ENCODE measurements at regions not wholly inside any gene's neighbourhood (a gene's known extent, or its start where the extent isn't known, plus 50 kb on each side); places are given as distances from the start of the nearest gene placed in this dataset.
"Not testable (repeated sequence)": the region's sequence is repeated elsewhere in the genome, so short reads cannot be mapped to it uniquely, and the experiment has no call there.

DNA sequence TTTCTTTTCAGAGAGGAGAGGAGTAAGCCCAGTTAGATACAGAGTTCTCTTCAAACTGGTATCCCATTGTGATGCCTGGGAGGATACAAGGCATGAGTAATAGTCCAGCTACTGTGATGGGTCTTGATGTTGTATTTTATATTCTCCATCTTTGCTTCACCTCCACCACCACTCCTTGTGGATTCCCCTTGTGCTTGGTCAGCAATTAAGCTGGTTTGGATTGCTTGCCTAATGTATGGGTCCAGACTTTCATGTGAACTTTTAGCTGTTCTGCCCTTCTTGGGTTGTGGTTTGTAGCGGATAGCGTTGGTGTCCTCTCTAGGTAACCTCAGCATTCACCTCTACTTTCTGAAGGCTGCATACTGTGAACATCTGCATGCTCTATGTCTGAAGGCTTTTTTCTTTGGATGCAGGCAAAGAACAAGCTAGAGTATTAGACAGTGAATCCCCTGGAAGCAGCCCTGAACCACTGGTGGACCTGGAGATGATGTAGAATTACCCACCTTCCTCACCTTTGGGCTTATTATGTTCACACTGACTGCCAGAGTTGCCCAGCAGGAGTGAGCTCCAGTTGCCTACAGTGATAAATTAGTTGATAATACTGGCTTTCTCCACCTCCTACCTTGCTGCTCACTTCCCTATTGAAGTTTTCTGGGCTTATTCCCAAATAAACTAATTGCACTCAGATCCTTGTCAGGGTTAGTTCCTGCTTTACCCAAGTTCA, 126.5 kb upstream of the MTPN start:
- H3K4me3 Mint-ChIP-seq = no peak overlapping the region
- Histone ChIP-seq H3K4me1 (ENCODE audit: control insufficient read depth in 2 of 2, insufficient read depth in 2 of 2, low read length in 2 of 2) (no peaks in the 10 kb centered on the region), H3K4me3 (ENCODE audit: control extremely low read depth in 1 of 5, extremely low read depth in 1 of 5, insufficient read depth in 1 of 5, low read depth in 2 of 5, low read length in 4 of 5) (no peak overlapping the region), H3K27ac (ENCODE audit: low read length in 2 of 2) (no peak overlapping the region), H3K9me3 (ENCODE audit: control extremely low read depth in 1 of 3, control insufficient read depth in 2 of 3, insufficient read depth in 1 of 3, low read length in 2 of 3) (peaks cover 0 to 3% (median 0%) of the 10 kb centered on the region in 3 donors), H4K20me1 (ENCODE audit: control insufficient read depth, insufficient read depth, low read length, poor library complexity, severe bottlenecking) (no peaks in the 10 kb centered on the region), H3K27me3 (replicated peaks in 1 of 4; ENCODE audit: control extremely low read depth in 1 of 4, control insufficient read depth in 3 of 4, insufficient read depth in 4 of 4, low read length in 3 of 4) (no peaks in the 10 kb centered on the region), H3K79me2 (ENCODE audit: control insufficient read depth, insufficient read depth, low read length) (no peaks in the 10 kb centered on the region), H2AFZ (ENCODE audit: insufficient read depth, low read depth, low read length, poor library complexity, severe bottlenecking) (no peak overlapping the region), H3K36me3 (replicated peaks in 1 of 2; ENCODE audit: control extremely low read depth in 1 of 2, control insufficient read depth in 1 of 2, extremely low read depth in 1 of 2, insufficient read depth in 2 of 2, low read length in 1 of 2) (no peaks in the 10 kb centered on the region), H3K9ac (ENCODE audit: low read length) (no peak overlapping the region), H3K4me2 (replicated peaks; ENCODE audit: low read depth, low read length, poor library complexity, severe bottlenecking) (no peak overlapping the region)
- no CpG with 5 or more reads among the region's 2 CpGs for WGBS (ENCODE audit: insufficient coverage)
- TF ChIP-seq EZH2 (IDR thresholded peaks at IDR 0.05; ENCODE audit: borderline replicate concordance, insufficient read depth, low read depth, low read length, poor library complexity, severe bottlenecking) = no peak
- intact Hi-C loops (cut with micrococcal nuclease) = no loop called here
- ATAC-seq (ENCODE audit: low read depth) = no peak
- H3K27ac Mint-ChIP-seq = no peak overlapping the region
- no peaks in the 10 kb centered on the region for H3K27me3 Mint-ChIP-seq
- ChIA-PET POLR2A (no interaction called here), CTCF (no interaction called here)
- peaks cover 8% of the 10 kb centered on the region for H3K9me3 Mint-ChIP-seq (ENCODE audit: insufficient read depth)
- no peak for DNase-seq
- no peaks in the 10 kb centered on the region for H3K4me1 Mint-ChIP-seq

DNA sequence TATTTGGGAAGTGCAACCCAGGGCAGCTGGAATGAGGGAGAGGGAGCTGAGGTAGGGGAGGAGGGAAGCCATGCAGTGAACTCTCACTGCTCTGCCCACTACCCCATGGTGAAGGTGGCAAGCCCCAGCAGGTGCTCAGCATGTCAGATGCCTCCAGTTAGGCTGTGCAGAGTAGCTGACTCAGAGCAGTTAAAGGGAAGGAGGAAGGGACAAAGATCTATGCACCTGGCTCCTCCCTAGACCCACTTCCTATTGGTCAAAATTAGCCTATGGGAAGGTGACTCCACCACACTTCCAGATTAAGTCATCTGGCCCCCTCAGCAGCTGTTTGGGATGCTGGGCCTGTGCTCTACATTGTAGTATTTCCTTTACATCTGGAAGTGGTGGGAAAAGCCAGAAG, 125.7 kb upstream of the MTPN start:
- no peaks in the 10 kb centered on the region for H3K27me3 Mint-ChIP-seq

DNA sequence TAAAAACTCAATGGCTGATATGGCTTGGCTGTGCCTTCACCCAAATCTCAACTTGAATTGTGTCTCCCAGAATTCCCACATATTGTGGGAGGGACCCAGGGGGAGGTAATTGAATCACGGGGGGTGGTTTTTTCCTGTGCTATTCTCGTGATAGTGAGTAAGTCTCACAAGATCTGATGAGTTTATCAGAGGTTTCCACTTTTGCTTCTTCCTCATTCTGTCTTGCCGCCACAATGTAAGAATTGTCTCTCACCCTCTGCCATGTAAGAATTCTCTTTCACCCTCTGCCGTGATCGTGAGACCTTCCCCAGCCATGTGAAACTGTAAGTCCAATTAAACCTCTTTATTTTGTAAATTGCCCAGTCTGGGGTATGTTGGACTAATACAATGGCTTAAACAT, 115.6 kb upstream of the MTPN start:
- H3K4me1 ChIP-seq (ENCODE audit: control insufficient read depth in 2 of 2, insufficient read depth in 2 of 2, low read length in 2 of 2); H3K9ac ChIP-seq (ENCODE audit: low read length); intact Hi-C loops (cut with micrococcal nuclease); H3K4me3 ChIP-seq (ENCODE audit: control extremely low read depth in 1 of 5, extremely low read depth in 1 of 5, insufficient read depth in 1 of 5, low read depth in 2 of 5, low read length in 4 of 5); H3K27me3 ChIP-seq (replicated peaks in 1 of 4; ENCODE audit: control extremely low read depth in 1 of 4, control insufficient read depth in 3 of 4, insufficient read depth in 4 of 4, low read length in 3 of 4); H3K4me2 ChIP-seq (replicated peaks; ENCODE audit: low read depth, low read length, poor library complexity, severe bottlenecking); CTCF ChIA-PET; H3K36me3 ChIP-seq (replicated peaks in 1 of 2; ENCODE audit: control extremely low read depth in 1 of 2, control insufficient read depth in 1 of 2, extremely low read depth in 1 of 2, insufficient read depth in 2 of 2, low read length in 1 of 2); H3K4me3 Mint-ChIP-seq; ATAC-seq (ENCODE audit: low read depth); H2AFZ ChIP-seq (ENCODE audit: insufficient read depth, low read depth, low read length, poor library complexity, severe bottlenecking); H3K27ac ChIP-seq (ENCODE audit: low read length in 2 of 2); H4K20me1 ChIP-seq (ENCODE audit: control insufficient read depth, insufficient read depth, low read length, poor library complexity, severe bottlenecking); DNase-seq; H3K79me2 ChIP-seq (ENCODE audit: control insufficient read depth, insufficient read depth, low read length); H3K27ac Mint-ChIP-seq; H3K9me3 ChIP-seq (ENCODE audit: control extremely low read depth in 1 of 3, control insufficient read depth in 2 of 3, insufficient read depth in 1 of 3, low read length in 2 of 3); H3K4me1 Mint-ChIP-seq; H3K27me3 Mint-ChIP-seq; H3K9me3 Mint-ChIP-seq (ENCODE audit: insufficient read depth); POLR2A ChIA-PET: not testable (repeated sequence)
- no CpG with 5 or more reads among the region's 5 CpGs for WGBS (ENCODE audit: insufficient coverage)

More for the DNA sequence above, 125.7 kb upstream of the MTPN start:
- peaks cover 0 to 3% (median 0%) of the 10 kb centered on the region in 3 donors for H3K9me3 ChIP-seq (ENCODE audit: control extremely low read depth in 1 of 3, control insufficient read depth in 2 of 3, insufficient read depth in 1 of 3, low read length in 2 of 3)
- H3K4me1 ChIP-seq (ENCODE audit: control insufficient read depth in 2 of 2, insufficient read depth in 2 of 2, low read length in 2 of 2) = no peaks in the 10 kb centered on the region
- no peaks in the 10 kb centered on the region for H3K36me3 ChIP-seq (replicated peaks in 1 of 2; ENCODE audit: control extremely low read depth in 1 of 2, control insufficient read depth in 1 of 2, extremely low read depth in 1 of 2, insufficient read depth in 2 of 2, low read length in 1 of 2)
- Mint-ChIP-seq H3K27ac (no peak overlapping the region), H3K4me3 (no peak overlapping the region), H3K9me3 (ENCODE audit: insufficient read depth) (peaks cover 8% of the 10 kb centered on the region), H3K4me1 (no peaks in the 10 kb centered on the region)
- POLR2A ChIA-PET = no interaction called here
- H3K9ac ChIP-seq (ENCODE audit: low read length) = no peak overlapping the region
- no peaks in the 10 kb centered on the region for H3K79me2 ChIP-seq (ENCODE audit: control insufficient read depth, insufficient read depth, low read length)
- DNase-seq = no peak
- no peak for TF ChIP-seq EZH2 (IDR thresholded peaks at IDR 0.05; ENCODE audit: borderline replicate concordance, insufficient read depth, low read depth, low read length, poor library complexity, severe bottlenecking)
- TF ChIP-seq, protein P1, sequence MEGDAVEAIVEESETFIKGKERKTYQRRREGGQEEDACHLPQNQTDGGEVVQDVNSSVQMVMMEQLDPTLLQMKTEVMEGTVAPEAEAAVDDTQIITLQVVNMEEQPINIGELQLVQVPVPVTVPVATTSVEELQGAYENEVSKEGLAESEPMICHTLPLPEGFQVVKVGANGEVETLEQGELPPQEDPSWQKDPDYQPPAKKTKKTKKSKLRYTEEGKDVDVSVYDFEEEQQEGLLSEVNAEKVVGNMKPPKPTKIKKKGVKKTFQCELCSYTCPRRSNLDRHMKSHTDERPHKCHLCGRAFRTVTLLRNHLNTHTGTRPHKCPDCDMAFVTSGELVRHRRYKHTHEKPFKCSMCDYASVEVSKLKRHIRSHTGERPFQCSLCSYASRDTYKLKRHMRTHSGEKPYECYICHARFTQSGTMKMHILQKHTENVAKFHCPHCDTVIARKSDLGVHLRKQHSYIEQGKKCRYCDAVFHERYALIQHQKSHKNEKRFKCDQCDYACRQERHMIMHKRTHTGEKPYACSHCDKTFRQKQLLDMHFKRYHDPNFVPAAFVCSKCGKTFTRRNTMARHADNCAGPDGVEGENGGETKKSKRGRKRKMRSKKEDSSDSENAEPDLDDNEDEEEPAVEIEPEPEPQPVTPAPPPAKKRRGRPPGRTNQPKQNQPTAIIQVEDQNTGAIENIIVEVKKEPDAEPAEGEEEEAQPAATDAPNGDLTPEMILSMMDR (IDR thresholded peaks at IDR 0.05) = no peak
- CTCF ChIA-PET = no interaction called here
- H3K27ac ChIP-seq (ENCODE audit: low read length in 2 of 2) = no peak overlapping the region
- H3K4me3 ChIP-seq (ENCODE audit: control extremely low read depth in 1 of 5, extremely low read depth in 1 of 5, insufficient read depth in 1 of 5, low read depth in 2 of 5, low read length in 4 of 5) = no peak overlapping the region
- ATAC-seq (ENCODE audit: low read depth) = no peak
- intact Hi-C loops (cut with micrococcal nuclease) = no loop called here
- no peak overlapping the region for H3K4me2 ChIP-seq (replicated peaks; ENCODE audit: low read depth, low read length, poor library complexity, severe bottlenecking)
- no peak overlapping the region for H2AFZ ChIP-seq (ENCODE audit: insufficient read depth, low read depth, low read length, poor library complexity, severe bottlenecking)
- H4K20me1 ChIP-seq (ENCODE audit: control insufficient read depth, insufficient read depth, low read length, poor library complexity, severe bottlenecking) = no peaks in the 10 kb centered on the region
- H3K27me3 ChIP-seq (replicated peaks in 1 of 4; ENCODE audit: control extremely low read depth in 1 of 4, control insufficient read depth in 3 of 4, insufficient read depth in 4 of 4, low read length in 3 of 4) = no peaks in the 10 kb centered on the region

Data from B cell (primary cell).